ENCODE measurements at regions not wholly inside any gene's neighbourhood (a gene's known extent, or its start where the extent isn't known, plus 50 kb on each side); places are given as distances from the start of the nearest gene placed in this dataset.

GRCh38 chr12:114232187-114232586, 173.8 kb downstream of the TBX5 start:
- no peak for ATAC-seq
- H3K4me1 ChIP-seq, result peaks cover 0 to 2% (median 0%) of the 10 kb centered on the region in 9 donors
- no peak for TF ChIP-seq CTCF (IDR thresholded peaks at IDR 0.05)
- H3K36me3 ChIP-seq, result no peaks in the 10 kb centered on the region
- no peak for DNase-seq
- H3K9me3 ChIP-seq, result peaks cover 0 to 13% (median 0%) of the 10 kb centered on the region in 11 donors
- intact Hi-C loops (cut with DNase I), result no loop called here
- H3K27ac ChIP-seq, result no peak overlapping the region
- H3K27me3 ChIP-seq, result peaks cover 0 to 6% (median 0%) of the 10 kb centered on the region in 7 donors
- 97 to 99% methylated on average over 2 of the region's 2 CpGs for WGBS, 2 donors
- no peak overlapping the region for H3K4me3 ChIP-seq

GRCh38 chr12:114229150-114229549, 176.8 kb downstream of the TBX5 start:
- no peak for ATAC-seq
- TF ChIP-seq CTCF (IDR thresholded peaks at IDR 0.05), result no peak
- WGBS, 2 donors, result 68 to 77% methylated on average over 1 of the region's 1 CpG
- Histone ChIP-seq H3K27me3 (peaks cover 0 to 6% (median 0%) of the 10 kb centered on the region in 7 donors), H3K4me3 (no peak overlapping the region), H3K36me3 (no peaks in the 10 kb centered on the region), H3K4me1 (no peaks in the 10 kb centered on the region), H3K27ac (no peak overlapping the region), H3K9me3 (peaks cover 0 to 13% (median 0%) of the 10 kb centered on the region in 11 donors)
- DNase-seq, result no peak
- intact Hi-C loops (cut with DNase I), result no loop called here

- no peak overlapping the region for H3K4me3 ChIP-seq
- H3K9me3 ChIP-seq, result peaks cover 0 to 13% (median 0%) of the 10 kb centered on the region in 11 donors
- ATAC-seq (no peak), DNase-seq (no peak)
- peaks cover 0 to 7% (median 0%) of the 10 kb centered on the region in 9 donors for H3K4me1 ChIP-seq
- intact Hi-C loops (cut with DNase I), result no loop called here
- H3K27ac ChIP-seq, result no peak overlapping the region
- TF ChIP-seq CTCF (IDR thresholded peaks at IDR 0.05), result no peak
- H3K36me3 ChIP-seq, result no peaks in the 10 kb centered on the region
- 63 to 69% methylated on average over 10 of the region's 10 CpGs for WGBS, 2 donors
- H3K27me3 ChIP-seq, result peaks cover 0 to 8% (median 0%) of the 10 kb centered on the region in 7 donors
Observed at GRCh38 chr12:114226241-114226928, 179.6 kb downstream of the TBX5 start.

GRCh38 chr12:114221957-114222630, 183.8 kb downstream of the TBX5 start:
- no peaks in the 10 kb centered on the region for H3K9me3 ChIP-seq
- no peak overlapping the region for H3K4me3 ChIP-seq
- intact Hi-C loops (cut with DNase I), result no loop called here
- DNase-seq (no peak), ATAC-seq (no peak)
- H3K4me1 ChIP-seq, result peaks cover 0 to 15% (median 0%) of the 10 kb centered on the region in 9 donors
- no peaks in the 10 kb centered on the region for H3K36me3 ChIP-seq
- TF ChIP-seq CTCF (IDR thresholded peaks at IDR 0.05), result no peak
- no peak overlapping the region for H3K27ac ChIP-seq
- peaks cover 0 to 21% (median 0%) of the 10 kb centered on the region in 7 donors for H3K27me3 ChIP-seq
